Endothelial cell of hepatic sinusoid (primary cell): ENCODE measurements at regions not wholly inside any gene's neighbourhood (a gene's known extent, or its start where the extent isn't known, plus 50 kb on each side); places are given as distances from the start of the nearest gene placed in this dataset.

Source experiments
- in situ Hi-C: cut with HindIII; loops from 2 replicates; pipeline ENCODE4 v1.10.0; 2017; ENCODE audit warnings: low sequenced_read_pairs

DNA sequence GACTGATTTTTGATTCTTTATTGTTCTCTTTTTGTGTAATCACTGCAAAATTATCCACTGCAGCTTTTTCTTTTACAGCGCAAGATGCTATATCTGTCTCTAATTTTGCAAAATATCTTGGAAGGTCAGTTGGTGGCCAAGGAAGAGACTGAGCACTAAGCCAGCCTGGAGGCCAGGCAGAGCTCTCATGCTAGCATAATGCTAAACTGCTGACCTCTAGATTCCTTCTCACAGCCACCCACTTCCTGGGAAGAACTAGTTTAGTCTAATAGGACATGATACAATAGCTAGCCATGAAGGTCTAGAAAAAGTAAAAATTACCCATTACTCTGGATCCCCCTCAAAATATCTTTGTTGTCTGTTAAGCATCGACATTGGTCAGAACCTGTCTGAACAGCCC, 227.2 kb upstream of the ARHGAP20 start:
- in situ Hi-C loops, result no loop called here

GRCh38 chr11:110935018-110935640, 222.9 kb upstream of the ARHGAP20 start:
- in situ Hi-C loops, result no loop called here

DNA sequence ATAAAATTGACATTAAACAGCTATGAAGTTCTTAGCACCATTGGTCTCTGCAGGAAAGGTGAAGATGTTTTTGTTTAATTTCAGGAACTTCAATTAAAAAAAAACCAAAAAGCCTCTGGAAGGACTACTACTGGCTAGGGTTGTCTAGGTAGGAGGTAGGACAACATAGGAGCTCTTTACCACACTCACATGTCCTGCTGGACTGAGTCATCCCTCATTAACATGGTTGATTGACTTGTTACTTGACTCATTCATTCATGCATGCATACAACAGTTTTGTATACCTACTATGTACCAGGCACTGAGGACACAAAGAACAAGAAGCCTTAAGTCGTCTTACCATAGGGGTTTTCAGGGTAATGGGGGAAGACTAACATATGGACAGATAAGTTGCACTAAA, 216.9 kb upstream of the ARHGAP20 start:
- in situ Hi-C loops, result no loop called here

DNA sequence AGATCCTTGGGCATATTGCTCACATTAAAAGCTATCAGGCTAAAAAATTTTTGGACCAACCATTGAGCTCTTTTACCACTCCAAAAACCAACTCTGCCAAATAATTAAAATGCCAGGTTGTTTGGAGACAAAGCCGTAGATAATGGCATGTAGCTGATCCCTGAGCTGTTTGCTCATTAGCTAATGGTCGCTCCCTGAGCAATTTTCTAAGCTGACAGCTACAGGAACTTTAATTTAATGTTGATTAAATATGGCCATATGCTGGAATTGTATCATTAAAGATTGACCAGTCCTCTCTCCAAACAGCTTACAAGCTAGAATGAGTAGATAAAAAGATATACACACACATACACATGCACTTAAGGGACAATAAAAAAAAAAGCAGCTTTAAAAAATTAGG, 216.2 kb upstream of the ARHGAP20 start:
- in situ Hi-C loops, result no loop called here

DNA sequence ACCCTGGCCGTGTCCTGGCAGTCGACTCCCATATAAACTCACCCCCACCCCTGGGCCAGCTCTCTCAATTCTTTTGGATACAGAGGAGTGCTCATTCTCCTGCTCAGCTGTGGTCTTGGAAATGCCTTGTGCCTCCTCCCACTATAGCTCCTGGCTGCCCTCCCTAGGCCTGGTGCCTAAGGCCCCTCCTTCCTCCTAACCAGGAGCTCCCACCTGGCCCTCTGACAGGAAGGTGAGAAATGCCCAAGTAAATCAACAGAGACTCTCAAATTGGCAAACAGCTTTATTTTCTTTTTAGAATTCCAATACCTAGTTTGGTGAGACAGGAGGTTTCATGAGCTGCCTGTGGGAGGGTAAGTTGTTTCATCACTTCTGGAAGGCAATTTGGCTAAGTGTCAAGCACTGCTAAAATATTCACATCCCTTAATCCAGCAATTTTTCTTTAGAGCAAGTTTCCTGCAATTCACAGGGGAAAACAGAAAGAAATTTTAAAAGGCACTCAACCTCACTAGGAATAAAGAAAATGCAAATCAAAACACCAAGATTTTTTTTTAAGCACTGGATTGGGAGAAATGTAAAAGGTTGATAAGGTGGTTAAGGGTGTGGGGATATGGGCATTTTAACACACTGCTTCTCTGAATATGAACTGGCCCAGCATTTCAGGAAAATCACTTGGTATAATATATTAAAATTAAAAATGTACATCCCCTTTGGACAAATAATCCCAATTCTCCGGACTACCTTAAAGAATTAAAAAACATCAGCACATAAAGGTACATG, 209.7 kb upstream of the ARHGAP20 start:
- in situ Hi-C loops, result no loop called here

GRCh38 chr11:110919241-110919922, 207.1 kb upstream of the ARHGAP20 start:
- in situ Hi-C loops, result no loop called here

- in situ Hi-C loops, result no loop called here
Observed at GRCh38 chr11:110918351-110918750, 206.1 kb upstream of the ARHGAP20 start.

DNA sequence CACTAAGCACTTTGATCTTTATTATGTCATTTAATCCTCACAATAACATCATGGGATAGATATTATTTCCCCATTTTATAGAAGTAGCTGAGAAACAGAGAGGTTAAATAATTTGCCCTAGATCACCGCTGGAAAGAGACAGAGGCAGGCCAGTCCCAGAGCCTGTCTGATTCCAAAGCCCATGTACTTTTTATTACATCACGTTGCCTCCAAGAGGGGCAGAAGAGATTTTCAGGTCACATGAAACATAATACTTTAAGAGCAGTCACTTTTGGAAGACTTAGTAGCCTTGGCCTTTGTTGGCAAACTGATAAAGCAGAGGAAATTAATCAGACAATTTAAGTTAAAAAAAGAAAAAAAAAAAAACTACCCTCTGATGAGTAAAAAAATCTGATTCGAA, 200.2 kb upstream of the ARHGAP20 start:
- in situ Hi-C loops, result no loop called here

GRCh38 chr11:110910384-110910783, 198.1 kb upstream of the ARHGAP20 start:
- in situ Hi-C loops, result no loop called here

- in situ Hi-C loops, result loop anchor here (5.0 kb wide), 1 partner anchor 93 kb away; no protein-coding TSS in a partner anchor
Observed at GRCh38 chr11:110909336-110909735, 197.1 kb upstream of the ARHGAP20 start.

DNA sequence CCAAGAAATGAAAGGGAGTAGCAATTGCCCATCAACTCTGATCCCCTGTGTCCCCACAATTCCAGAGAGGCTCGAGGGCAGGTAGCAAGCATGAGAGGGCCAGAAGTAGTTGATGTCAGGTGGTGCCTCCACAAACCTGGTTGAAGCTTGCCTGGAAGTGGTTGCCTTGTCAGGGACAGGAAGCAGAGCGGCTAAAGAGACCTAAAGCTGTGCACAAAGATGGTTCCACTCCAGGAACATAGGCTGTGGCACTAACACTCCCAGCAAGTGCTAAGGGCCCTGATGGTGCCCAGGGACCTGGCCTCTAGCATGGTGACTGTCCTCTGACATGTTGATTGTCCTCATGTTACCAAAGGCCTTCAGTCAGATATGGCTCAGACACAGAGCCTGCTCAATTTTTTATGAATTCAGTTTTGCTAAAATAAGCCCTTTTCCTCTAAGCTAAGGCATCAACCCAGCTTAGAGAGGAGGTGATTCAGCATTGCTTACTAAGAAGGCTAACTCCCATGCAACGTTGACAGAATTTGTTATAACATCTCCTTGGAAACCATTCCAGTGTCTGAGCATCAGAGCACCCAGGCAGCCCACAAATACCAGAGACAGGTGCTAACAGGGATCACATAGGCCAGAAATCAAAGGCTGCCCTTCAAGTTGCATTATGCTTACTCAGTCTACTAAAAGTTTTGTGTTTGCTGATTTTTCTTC, 196.3 kb upstream of the ARHGAP20 start:
- in situ Hi-C loops, result loop anchor here (5.0 kb wide), 1 partner anchor 94 kb away; no protein-coding TSS in a partner anchor

GRCh38 chr11:110907629-110908028, 195.4 kb upstream of the ARHGAP20 start:
- in situ Hi-C loops, result loop anchor here (5.0 kb wide), 1 partner anchor 95 kb away; no protein-coding TSS in a partner anchor

DNA sequence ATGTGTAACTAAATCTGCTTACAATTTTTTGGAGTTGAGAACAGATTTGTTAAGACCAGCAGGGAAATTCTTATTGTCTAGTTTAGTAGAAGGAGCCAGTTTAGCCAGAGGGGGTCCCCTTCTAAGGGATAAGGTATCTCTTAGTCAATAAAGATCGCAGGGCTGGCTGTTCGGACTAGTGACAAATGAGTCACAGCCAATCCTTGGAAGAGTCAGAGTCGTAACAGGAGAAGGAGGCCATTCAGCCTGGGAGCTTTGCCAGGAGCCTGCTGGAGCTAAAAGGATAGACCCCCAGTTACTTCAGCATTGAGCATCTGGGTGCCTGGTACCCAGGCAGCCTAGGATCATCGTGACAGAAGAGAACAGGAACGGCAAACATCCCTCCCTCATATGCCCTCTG, 191.6 kb upstream of the ARHGAP20 start:
- in situ Hi-C loops, result no loop called here

- in situ Hi-C loops, result no loop called here
Observed at GRCh38 chr11:110903378-110903777, 191.1 kb upstream of the ARHGAP20 start.

GRCh38 chr11:110901441-110901840, 189.2 kb upstream of the ARHGAP20 start:
- in situ Hi-C loops, result no loop called here

DNA sequence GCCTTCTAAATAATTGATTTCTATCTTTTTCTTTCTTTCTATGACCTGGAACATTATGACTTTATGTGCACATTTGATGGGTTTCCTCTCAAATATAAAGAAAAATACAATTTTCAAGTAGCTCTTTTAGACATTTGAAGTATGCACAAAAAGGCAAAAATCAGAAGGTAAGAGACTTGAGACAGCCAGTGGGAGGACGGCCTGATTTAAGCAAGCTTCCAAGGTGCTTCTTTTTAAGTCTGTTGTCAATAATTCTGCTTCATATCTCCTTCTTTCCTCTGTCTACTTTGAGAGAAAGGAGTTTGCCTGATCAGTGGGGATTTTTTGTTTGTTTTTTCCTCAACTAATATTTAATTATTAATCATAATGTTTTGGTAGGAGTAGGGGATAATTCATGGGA, 188.2 kb upstream of the ARHGAP20 start:
- in situ Hi-C loops, result no loop called here

GRCh38 chr11:110897035-110897434, 184.8 kb upstream of the ARHGAP20 start:
- in situ Hi-C loops, result no loop called here

GRCh38 chr11:110896358-110896757, 184.1 kb upstream of the ARHGAP20 start:
- in situ Hi-C loops, result no loop called here

GRCh38 chr11:110894224-110894623, 182.0 kb upstream of the ARHGAP20 start:
- in situ Hi-C loops, result no loop called here

- in situ Hi-C loops, result no loop called here
Observed at GRCh38 chr11:110892741-110893285, 180.6 kb upstream of the ARHGAP20 start.

GRCh38 chr11:110891411-110891810, 179.2 kb upstream of the ARHGAP20 start:
- in situ Hi-C loops, result no loop called here
